HEK293T (cell line): ENCODE measurements at regions not wholly inside any gene's neighbourhood (a gene's known extent, or its start where the extent isn't known, plus 50 kb on each side); places are given as distances from the start of the nearest gene placed in this dataset.
"Not testable (repeated sequence)": the region's sequence is repeated elsewhere in the genome, so short reads cannot be mapped to it uniquely, and the experiment has no call there.

ENCODE experiments used
- CTCF ChIA-PET: fragments of 350-600 bp; formaldehyde crosslinking; extraction: SDS; loops from one replicate; lab custom pipeline; 2021; ENCODE audit warnings: antibody characterized with exemption, inconsistent platforms; lab: Yijun Ruan, JAX
- POLR2A ChIA-PET: fragments of 350-600 bp; formaldehyde crosslinking; extraction: SDS; loops from one replicate; lab custom pipeline; 2020; ENCODE audit warnings: antibody characterized with exemption, inconsistent platforms; lab: Yijun Ruan, JAX
- DNase-seq: peaks from one replicate; pipeline ENCODE4 v3.0.0; 2012; ENCODE audit warnings: mixed read lengths; ENCODE audit errors: extremely low spot score
- ARNT ChIP-seq: fragments of 450-650 bp; IDR thresholded peaks from 2 replicates; pipeline ENCODE4 v1.6.1; 2017; ENCODE audit warnings: mild to moderate bottlenecking
- BHLHE40 ChIP-seq: fragments of 450-650 bp; IDR thresholded peaks from 2 replicates; pipeline ENCODE4 v1.6.1; 2016; ENCODE audit warnings: mild to moderate bottlenecking, moderate library complexity, borderline replicate concordance
- CTBP1 ChIP-seq: fragments of 450-650 bp; IDR thresholded peaks from 2 replicates; pipeline ENCODE4 v1.6.1; 2016; ENCODE audit warnings: borderline replicate concordance
- ELF4 ChIP-seq: fragments of 450-650 bp; IDR thresholded peaks from 2 replicates; pipeline ENCODE4 v1.6.1; 2017; ENCODE audit warnings: antibody characterized with exemption
- FOXA1 ChIP-seq: fragments of 450-650 bp; IDR thresholded peaks from 2 replicates; pipeline ENCODE4 v1.6.1; 2016; ENCODE audit warnings: mild to moderate bottlenecking
- FOXK2 ChIP-seq: fragments of 450-650 bp; IDR thresholded peaks from 2 replicates; pipeline ENCODE4 v1.6.1; 2016; ENCODE audit warnings: mild to moderate bottlenecking
- FOXM1 ChIP-seq: fragments of 450-650 bp; IDR thresholded peaks from 2 replicates; pipeline ENCODE4 v1.6.1; 2017; ENCODE audit warnings: mild to moderate bottlenecking, borderline replicate concordance
- HDGF ChIP-seq: fragments of 450-650 bp; IDR thresholded peaks from 2 replicates; pipeline ENCODE4 v1.6.1; 2017; ENCODE audit warnings: antibody characterized with exemption, borderline replicate concordance
- L3MBTL2 ChIP-seq: fragments of 450-650 bp; conservative IDR thresholded peaks from 2 replicates; pipeline ENCODE4 v1.6.1; 2016; ENCODE audit warnings: mild to moderate bottlenecking
- LEF1 ChIP-seq: fragments of 450-650 bp; IDR thresholded peaks from 2 replicates; pipeline ENCODE4 v1.6.1; 2017; ENCODE audit warnings: mild to moderate bottlenecking, borderline replicate concordance
- NFRKB ChIP-seq: fragments of 450-650 bp; IDR thresholded peaks from 2 replicates; pipeline ENCODE4 v1.6.1; 2016; ENCODE audit warnings: mild to moderate bottlenecking, moderate library complexity
- SP1 ChIP-seq: fragments of 450-650 bp; IDR thresholded peaks from 2 replicates; pipeline ENCODE4 v1.6.1; 2017
- SUZ12 ChIP-seq: fragments of 450-650 bp; IDR thresholded peaks from 2 replicates; pipeline ENCODE4 v1.6.1; 2016; ENCODE audit warnings: mild to moderate bottlenecking
- TARDBP ChIP-seq: fragments of 450-650 bp; IDR thresholded peaks from 2 replicates; pipeline ENCODE4 v1.6.1; 2016
- ZNF384 ChIP-seq: fragments of 450-650 bp; IDR thresholded peaks from 2 replicates; pipeline ENCODE4 v1.6.1; 2016
- TF ChIP-seq, protein P1 (sequence below): fragments of 450-650 bp; IDR thresholded peaks from 2 replicates; pipeline ENCODE4 v1.6.1; 2016

DNA sequence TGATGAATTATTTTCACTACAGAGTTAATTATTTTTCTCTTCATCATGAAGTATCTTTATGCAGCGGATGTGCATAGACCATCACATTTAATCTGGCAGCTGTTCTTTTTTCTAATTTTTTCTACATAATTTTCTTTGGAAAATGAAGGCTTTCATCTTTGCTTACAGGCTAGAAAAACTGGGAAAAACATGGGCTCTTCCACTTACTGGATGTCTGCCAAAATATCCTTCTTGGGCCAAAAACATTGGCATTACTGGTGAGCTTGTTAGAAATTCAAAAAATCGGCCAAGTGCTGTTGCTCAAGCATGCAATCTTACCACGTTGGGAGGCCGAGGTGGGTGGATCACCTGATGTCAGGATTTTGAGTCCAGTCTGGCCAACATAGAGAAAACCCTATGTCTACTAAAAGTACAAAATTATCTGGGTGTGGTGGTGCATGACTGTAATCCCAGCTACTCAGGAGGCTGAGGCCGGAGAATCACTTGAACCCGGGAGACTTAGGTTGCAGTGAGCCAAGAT, 176.8 kb downstream of the ZNF737 start:
- TF ChIP-seq LEF1 (no peak), BHLHE40 (no peak), ELF4 (no peak), FOXA1 (no peak), ZNF384 (no peak), CTBP1 (no peak), TARDBP (no peak), SUZ12 (no peak), ARNT (no peak), NFRKB (no peak)
- ChIA-PET CTCF (no interaction called here), POLR2A (no interaction called here)
- no peak for DNase-seq

- CTCF ChIA-PET: no interaction called here
Measured at GRCh38 chr19:20385061-20385460, 180.5 kb downstream of the ZNF737 start.

GRCh38 chr19:20371911-20372310, 193.7 kb downstream of the ZNF737 start:
- ChIA-PET POLR2A (no interaction called here), CTCF (no interaction called here)
- DNase-seq: no peak
- TF ChIP-seq TARDBP (no peak), BHLHE40 (no peak), SUZ12 (no peak), ELF4 (no peak), ARNT (no peak), LEF1 (no peak), FOXM1 (no peak)
- TF ChIP-seq, protein P1, sequence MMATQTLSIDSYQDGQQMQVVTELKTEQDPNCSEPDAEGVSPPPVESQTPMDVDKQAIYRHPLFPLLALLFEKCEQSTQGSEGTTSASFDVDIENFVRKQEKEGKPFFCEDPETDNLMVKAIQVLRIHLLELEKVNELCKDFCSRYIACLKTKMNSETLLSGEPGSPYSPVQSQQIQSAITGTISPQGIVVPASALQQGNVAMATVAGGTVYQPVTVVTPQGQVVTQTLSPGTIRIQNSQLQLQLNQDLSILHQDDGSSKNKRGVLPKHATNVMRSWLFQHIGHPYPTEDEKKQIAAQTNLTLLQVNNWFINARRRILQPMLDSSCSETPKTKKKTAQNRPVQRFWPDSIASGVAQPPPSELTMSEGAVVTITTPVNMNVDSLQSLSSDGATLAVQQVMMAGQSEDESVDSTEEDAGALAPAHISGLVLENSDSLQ: no peak

More at GRCh38 chr19:20385061-20385460, 180.5 kb downstream of the ZNF737 start:
- TF ChIP-seq ELF4 (no peak), FOXM1 (no peak), ARNT (no peak), HDGF (no peak), SUZ12 (no peak), CTBP1 (no peak), LEF1 (no peak), SP1 (no peak), BHLHE40 (no peak), ZNF384 (no peak), FOXA1 (no peak), L3MBTL2 (no peak), FOXK2 (no peak)
- TF ChIP-seq, protein P1: no peak
- POLR2A ChIA-PET: no interaction called here
- DNase-seq: no peak

GRCh38 chr19:20371304-20371703, 194.3 kb downstream of the ZNF737 start:
- POLR2A ChIA-PET, DNase-seq, CTCF ChIA-PET: not testable (repeated sequence)

DNA sequence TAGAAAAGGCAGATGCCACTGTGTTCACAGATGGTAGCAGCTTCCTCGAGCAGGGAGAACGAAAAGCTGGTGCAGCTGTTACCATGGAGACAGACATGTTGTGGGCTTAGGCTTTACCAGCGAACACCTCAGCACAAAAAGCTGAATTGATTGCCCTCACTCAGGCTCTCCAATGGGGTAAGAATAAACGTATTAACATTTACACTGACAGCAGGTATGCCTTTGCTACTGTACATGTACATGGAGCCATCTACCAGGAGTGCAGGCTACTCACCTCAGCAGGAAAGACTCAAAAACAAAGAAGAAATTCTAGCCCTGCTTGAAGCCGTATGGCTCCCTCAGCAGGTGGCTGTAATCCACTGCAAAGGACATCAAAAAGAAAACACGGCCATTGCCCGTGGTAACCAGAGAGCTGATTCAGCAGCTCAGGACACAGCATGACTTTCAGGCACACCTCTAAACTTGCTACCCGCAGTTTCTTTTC, 197.7 kb downstream of the ZNF737 start:
- ChIA-PET CTCF (no interaction called here), POLR2A (no interaction called here)
- DNase-seq: no peak
- TF ChIP-seq NFRKB (no peak), CTBP1 (no peak), ELF4 (no peak), FOXA1 (no peak), L3MBTL2 (no peak), LEF1 (no peak), HDGF (no peak), FOXM1 (no peak), FOXK2 (no peak), SP1 (no peak), TARDBP (no peak), ZNF384 (no peak), BHLHE40 (no peak), ARNT (no peak), SUZ12 (no peak)
- TF ChIP-seq, protein P1: no peak

GRCh38 chr19:20365146-20365545, 198.1 kb downstream of the ZNF486 start:
- no peak for TF ChIP-seq LEF1
- TF ChIP-seq NFRKB: no peak
- no peak for TF ChIP-seq TARDBP
- TF ChIP-seq, protein P1: no peak
- no peak for TF ChIP-seq HDGF
- TF ChIP-seq L3MBTL2: no peak
- no peak for TF ChIP-seq CTBP1
- no peak for TF ChIP-seq FOXM1
- TF ChIP-seq SUZ12: no peak
- TF ChIP-seq ELF4: no peak
- TF ChIP-seq ZNF384: no peak
- TF ChIP-seq BHLHE40: no peak
- no peak for TF ChIP-seq SP1
- no peak for TF ChIP-seq FOXK2
- CTCF ChIA-PET: no interaction called here
- no peak for DNase-seq
- POLR2A ChIA-PET: no interaction called here
